ENCODE measurements at regions not wholly inside any gene's neighbourhood (a gene's known extent, or its start where the extent isn't known, plus 50 kb on each side); places are given as distances from the start of the nearest gene placed in this dataset.
"Not testable (repeated sequence)": the region's sequence is repeated elsewhere in the genome, so short reads cannot be mapped to it uniquely, and the experiment has no call there.

GRCh38 chr2:39902103-39902502, 123.0 kb upstream of the THUMPD2 start:
- TF ChIP-seq, protein P1, sequence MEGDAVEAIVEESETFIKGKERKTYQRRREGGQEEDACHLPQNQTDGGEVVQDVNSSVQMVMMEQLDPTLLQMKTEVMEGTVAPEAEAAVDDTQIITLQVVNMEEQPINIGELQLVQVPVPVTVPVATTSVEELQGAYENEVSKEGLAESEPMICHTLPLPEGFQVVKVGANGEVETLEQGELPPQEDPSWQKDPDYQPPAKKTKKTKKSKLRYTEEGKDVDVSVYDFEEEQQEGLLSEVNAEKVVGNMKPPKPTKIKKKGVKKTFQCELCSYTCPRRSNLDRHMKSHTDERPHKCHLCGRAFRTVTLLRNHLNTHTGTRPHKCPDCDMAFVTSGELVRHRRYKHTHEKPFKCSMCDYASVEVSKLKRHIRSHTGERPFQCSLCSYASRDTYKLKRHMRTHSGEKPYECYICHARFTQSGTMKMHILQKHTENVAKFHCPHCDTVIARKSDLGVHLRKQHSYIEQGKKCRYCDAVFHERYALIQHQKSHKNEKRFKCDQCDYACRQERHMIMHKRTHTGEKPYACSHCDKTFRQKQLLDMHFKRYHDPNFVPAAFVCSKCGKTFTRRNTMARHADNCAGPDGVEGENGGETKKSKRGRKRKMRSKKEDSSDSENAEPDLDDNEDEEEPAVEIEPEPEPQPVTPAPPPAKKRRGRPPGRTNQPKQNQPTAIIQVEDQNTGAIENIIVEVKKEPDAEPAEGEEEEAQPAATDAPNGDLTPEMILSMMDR (IDR thresholded peaks at IDR 0.05; ENCODE audit: insufficient read depth, low read depth, low read length, missing control alignments) = no peak
- H3K4me3 ChIP-seq (ENCODE audit: low read length) = no peak overlapping the region
- peak; percentile 83 for DNase-seq (ENCODE audit: low read depth)

- H3K4me3 ChIP-seq (ENCODE audit: low read length) = no peak overlapping the region
- TF ChIP-seq, protein P1 (IDR thresholded peaks at IDR 0.05; ENCODE audit: insufficient read depth, low read depth, low read length, missing control alignments) = no peak
- peak; percentile 67 for DNase-seq (ENCODE audit: low read depth)
Observed at GRCh38 chr2:39898934-39899333, 119.9 kb upstream of the THUMPD2 start.

DNA sequence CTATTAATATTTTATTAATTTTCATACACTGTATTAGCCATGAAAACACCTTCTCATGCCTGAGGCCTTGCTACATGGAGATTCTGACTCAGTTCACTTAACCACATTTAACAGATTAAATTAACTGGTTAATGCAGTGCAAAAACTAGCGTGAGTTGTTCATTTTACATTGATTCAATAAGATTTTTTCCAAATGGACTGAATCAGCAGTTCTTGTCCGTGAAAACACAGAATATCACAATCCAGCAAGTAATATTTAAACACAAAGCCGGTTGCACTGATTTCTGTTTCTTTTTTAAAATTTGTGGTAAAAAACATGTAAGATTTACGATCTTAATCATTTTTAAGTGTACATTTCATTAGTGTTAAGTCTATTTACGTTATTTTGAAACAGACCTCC, 118.2 kb upstream of the THUMPD2 start:
- no peak for DNase-seq (ENCODE audit: low read depth)
- H3K4me3 ChIP-seq (ENCODE audit: low read length) = no peak overlapping the region
- TF ChIP-seq, protein P1 (IDR thresholded peaks at IDR 0.05; ENCODE audit: insufficient read depth, low read depth, low read length, missing control alignments) = no peak

DNA sequence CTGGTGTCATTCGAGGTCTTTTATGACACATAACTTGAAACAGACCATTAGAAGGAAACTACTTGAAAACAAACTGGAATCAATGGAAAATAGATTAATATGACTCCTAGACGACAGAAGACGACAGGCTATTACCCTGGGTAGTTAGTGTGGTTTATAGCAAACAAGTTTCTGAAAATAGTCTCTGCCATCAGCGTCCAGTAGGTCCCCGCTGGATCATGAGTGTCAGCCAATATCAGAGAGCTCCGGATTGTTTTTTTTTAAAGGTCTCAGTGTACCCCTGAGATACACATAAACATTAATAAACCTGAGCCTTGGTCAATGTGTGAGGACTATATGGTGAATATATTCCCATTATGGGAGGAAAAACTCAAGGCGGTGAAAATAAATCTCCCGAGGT, 115.0 kb upstream of the THUMPD2 start:
- TF ChIP-seq, protein P1 (IDR thresholded peaks at IDR 0.05; ENCODE audit: insufficient read depth, low read depth, low read length, missing control alignments) = no peak

DNA sequence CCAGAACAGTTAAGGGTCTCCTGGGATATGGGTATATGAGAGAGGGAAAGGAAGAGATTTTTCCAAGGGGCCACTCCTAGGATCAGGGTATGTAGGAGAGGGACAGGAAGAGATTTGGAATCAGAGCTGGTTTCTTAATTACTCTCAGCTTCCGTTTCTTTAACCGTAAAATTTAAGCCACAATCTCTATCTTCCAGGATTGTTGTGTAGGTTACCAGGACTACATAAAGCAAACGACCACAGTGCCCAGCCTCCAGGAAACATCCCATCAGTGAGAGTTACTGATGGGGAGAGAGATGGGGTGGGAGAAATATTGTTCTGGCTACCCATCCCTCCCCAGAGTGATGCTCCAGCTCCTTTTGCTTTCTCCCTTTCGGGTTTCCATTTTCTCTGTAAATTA, 114.6 kb upstream of the THUMPD2 start:
- no peak overlapping the region for H3K4me3 ChIP-seq (ENCODE audit: low read length)
- TF ChIP-seq, protein P1 (IDR thresholded peaks at IDR 0.05; ENCODE audit: insufficient read depth, low read depth, low read length, missing control alignments) = no peak
- DNase-seq (ENCODE audit: low read depth) = no peak

More for the DNA sequence above, 115.0 kb upstream of the THUMPD2 start:
- DNase-seq (ENCODE audit: low read depth) = no peak
- H3K4me3 ChIP-seq (ENCODE audit: low read length) = no peak overlapping the region

DNA sequence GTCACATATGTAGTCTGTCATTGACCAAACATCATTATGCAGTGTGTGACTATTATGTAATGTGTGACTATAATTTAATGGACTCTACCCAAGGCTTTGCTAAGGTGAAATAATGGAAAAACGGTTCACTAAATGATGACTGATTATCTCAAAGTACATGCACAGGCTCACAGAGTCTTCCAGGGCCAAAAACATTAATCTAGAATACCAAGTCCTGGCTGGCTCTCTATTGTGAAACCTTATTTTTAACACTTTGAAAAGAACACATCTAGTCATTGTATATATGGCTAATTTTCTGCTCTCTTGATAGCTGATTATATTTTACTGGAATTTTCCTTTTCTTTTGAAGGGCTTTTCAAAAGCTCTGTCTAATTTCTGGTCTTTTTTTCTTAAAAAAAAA, 102.9 kb upstream of the THUMPD2 start:
- DNase-seq (ENCODE audit: low read depth) = no peak
- TF ChIP-seq, protein P1 (IDR thresholded peaks at IDR 0.05; ENCODE audit: insufficient read depth, low read depth, low read length, missing control alignments) = no peak
- no peak overlapping the region for H3K4me3 ChIP-seq (ENCODE audit: low read length)

DNA sequence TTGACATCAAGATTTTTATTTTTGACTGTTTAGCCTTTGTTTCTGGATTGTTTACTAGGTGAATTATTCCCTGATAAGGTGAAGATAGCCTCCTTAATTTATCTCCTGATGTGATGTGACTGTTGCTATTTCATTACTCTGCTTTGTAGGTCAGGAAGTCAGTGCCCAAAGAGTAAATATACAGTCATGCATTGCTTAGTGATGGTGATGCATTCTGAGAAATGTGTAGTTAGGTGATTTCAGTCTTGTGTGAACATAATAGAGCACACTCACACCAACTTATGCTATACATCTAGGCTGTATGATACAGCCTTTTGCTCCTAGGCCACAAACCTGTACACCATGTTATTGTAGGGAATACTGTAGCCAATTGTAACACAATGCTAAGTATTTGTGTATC, 102.4 kb upstream of the THUMPD2 start:
- H3K4me3 ChIP-seq (ENCODE audit: low read length) = no peak overlapping the region
- TF ChIP-seq, protein P1 (IDR thresholded peaks at IDR 0.05; ENCODE audit: insufficient read depth, low read depth, low read length, missing control alignments) = no peak
- DNase-seq (ENCODE audit: low read depth) = peak; percentile 84

- not testable (repeated sequence) for H3K4me3 ChIP-seq (ENCODE audit: low read length)
Observed at GRCh38 chr2:39879001-39879400, 99.9 kb upstream of the THUMPD2 start.

More at GRCh38 chr2:39879001-39879400, 99.9 kb upstream of the THUMPD2 start:
- DNase-seq (ENCODE audit: low read depth) = not testable (repeated sequence)
